Spleen (tissue), 11 donors: ENCODE measurements at regions not wholly inside any gene's neighbourhood (a gene's known extent, or its start where the extent isn't known, plus 50 kb on each side); places are given as distances from the start of the nearest gene placed in this dataset.

Source experiments
- DNase-seq: peaks from one replicate; pipeline ENCODE4 v3.0.0-alpha.2; 2020
- H3K27ac ChIP-seq, 8 donors: fragments of 200-600 bp; sonication (generic) in 7 of 8; 1 replicate in 4 of 8; 2 replicates in 4 of 8; pipeline versions ENCODE4 v1.5.0 to v1.8.0; 2016 to 2021; ENCODE audit warnings: inconsistent platforms in 4 of 8, mild to moderate bottlenecking in 4 of 8, moderate library complexity in 1 of 8
- H3K27me3 ChIP-seq, 7 donors: fragments of 200-600 bp; sonication (generic) in 6 of 7; replicated peaks in 1 of 7; 1 replicate in 4 of 7; 2 replicates in 3 of 7; pipeline versions ENCODE4 v1.5.0 to v1.8.0; 2016 to 2021; ENCODE audit warnings: inconsistent platforms in 3 of 7, mild to moderate bottlenecking in 1 of 7
- H3K36me3 ChIP-seq, 6 donors: fragments of 200-600 bp; sonication (generic) in 5 of 6; 1 replicate in 4 of 6; 2 replicates in 2 of 6; pipeline versions ENCODE4 v1.5.0 to v1.8.0; 2016 to 2021; ENCODE audit warnings: inconsistent platforms in 2 of 6
- H3K4me1 ChIP-seq, 6 donors: fragments of 200-600 bp; sonication (generic) in 5 of 6; 1 replicate in 3 of 6; 2 replicates in 3 of 6; pipeline versions ENCODE4 v1.5.0 to v1.8.0; 2016 to 2021; ENCODE audit warnings: inconsistent platforms in 3 of 6
- H3K4me3 ChIP-seq, 8 donors: fragments of 200-600 bp; sonication (generic) in 7 of 8; 1 replicate in 4 of 8; 2 replicates in 4 of 8; pipeline versions ENCODE4 v1.5.0 to v1.8.0; 2016 to 2021; ENCODE audit warnings: inconsistent platforms in 4 of 8, mild to moderate bottlenecking in 4 of 8, moderate library complexity in 2 of 8
- H3K9me3 ChIP-seq, 8 donors: fragments of 200-600 bp; sonication (generic) in 7 of 8; 1 replicate in 4 of 8; 2 replicates in 4 of 8; pipeline versions ENCODE4 v1.5.0 to v1.8.0; 2016 to 2021; ENCODE audit warnings: inconsistent platforms in 4 of 8
- POLR2A ChIP-seq, 3 donors: fragments of 450-650 bp; IDR thresholded peaks; one replicate each; pipeline ENCODE4 v1.5.1; 2017; ENCODE audit warnings: antibody characterized with exemption in 3 of 3, mild to moderate bottlenecking in 1 of 3
- POLR2AphosphoS5 ChIP-seq, 3 donors: sonication (generic); formaldehyde crosslinking; IDR thresholded peaks; one replicate each; pipeline ENCODE4 v1.5.1; 2017; ENCODE audit warnings: antibody characterized with exemption in 3 of 3
- WGBS, 5 donors: extraction: QIAGEN DNeasy Blood & Tissue Kit in 3 of 5; methylation state at CpG; one replicate each; pipeline versions ENCODE4 v1.1.5 to v1.1.7; 2013 to 2018; 5-methylcytosine and 5-hydroxymethylcytosine counted together
- intact Hi-C: fragments of 100-400 bp; cut with DNase I; formaldehyde crosslinking; loops from one replicate; pipeline ENCODE4 v1.15.0; 2023; ENCODE audit warnings: low total_unique reads
- TF ChIP-seq, protein P1 (sequence below), 11 experiments: fragments of 200-600 bp in 7 of 11; fragments of 450-650 bp in 4 of 11; sonication (generic) in 4 of 11; IDR thresholded peaks in 8 of 11; conservative IDR thresholded peaks in 3 of 11; 1 replicate in 7 of 11; 2 replicates in 4 of 11; pipeline versions ENCODE4 v1.4.0 to v1.8.0; 2016 to 2021; ENCODE audit warnings: antibody characterized with exemption in 11 of 11, inconsistent platforms in 4 of 11, mild to moderate bottlenecking in 1 of 11
- donor health status: healthy with polysubstance abuse.
- donor health status: DM: no; HTN: no; CAD: no; lungs with moderate emphysema.
- donor health status: DM: no; HTN: no; CAD: no.
- donor health status: Bipolar disorder and iron deficiency.
- donor health status: healthy.
- donor health status: DM: no; HTN: no; CAD: no.
- donor health status: DM: yes; HTN: yes; CAD: no.

DNA sequence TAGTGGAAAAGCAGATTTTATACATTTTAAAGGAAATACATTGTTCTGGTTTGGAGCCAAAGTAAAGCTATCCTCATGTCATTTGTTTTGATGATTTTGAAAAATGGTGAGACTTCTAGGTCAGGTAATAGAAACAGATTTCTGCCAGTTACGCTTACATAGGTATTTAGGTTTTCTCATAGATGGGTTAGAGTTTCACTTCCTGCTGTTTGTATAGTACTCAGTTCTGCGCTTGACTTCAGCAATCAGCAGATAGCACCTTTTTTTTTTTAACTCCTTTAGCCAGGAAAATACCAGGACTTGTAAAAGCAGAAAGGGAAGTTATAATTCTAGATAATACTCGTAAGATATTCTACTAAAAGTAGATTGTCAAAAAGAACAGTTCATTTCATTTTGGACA is 209.8 kb upstream of the POM121L12 start:
- no peak for DNase-seq
- Histone ChIP-seq H3K9me3 (peaks cover 0 to 47% (median 33%) of the 10 kb centered on the region in 8 donors), H3K27me3 (no peaks in the 10 kb centered on the region), H3K4me1 (no peaks in the 10 kb centered on the region), H3K36me3 (no peaks in the 10 kb centered on the region), H3K4me3 (no peak overlapping the region), H3K27ac (no peak overlapping the region)
- intact Hi-C loops: no loop called here
- WGBS, 5 donors: 17 to 42% (median 21%) methylated on average over 3 of the region's 3 CpGs
- no peak for TF ChIP-seq POLR2A (IDR thresholded peaks at IDR 0.05)
- no peak for TF ChIP-seq POLR2AphosphoS5 (IDR thresholded peaks at IDR 0.05)

DNA sequence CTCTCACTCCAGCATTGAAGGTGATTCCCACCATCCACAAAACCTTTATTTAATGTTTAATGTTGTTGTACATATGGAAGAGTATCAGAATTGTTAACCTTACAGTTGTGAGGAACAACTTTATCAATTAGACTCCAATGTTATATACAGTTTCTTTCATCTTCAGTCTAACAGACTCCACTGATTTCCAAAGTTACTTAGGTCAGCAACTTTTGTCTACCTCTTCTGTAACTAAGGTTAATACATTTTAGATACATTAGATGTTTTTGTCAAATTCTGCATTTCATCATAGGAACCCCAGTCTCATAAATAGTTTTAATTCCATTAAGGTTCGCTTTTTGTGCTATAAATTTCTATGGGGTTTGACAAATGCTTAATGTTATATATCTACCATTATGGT is 223.9 kb upstream of the POM121L12 start:
- H3K4me1 ChIP-seq: no peaks in the 10 kb centered on the region
- TF ChIP-seq POLR2AphosphoS5 (IDR thresholded peaks at IDR 0.05): no peak
- TF ChIP-seq POLR2A (IDR thresholded peaks at IDR 0.05): no peak
- TF ChIP-seq, protein P1, sequence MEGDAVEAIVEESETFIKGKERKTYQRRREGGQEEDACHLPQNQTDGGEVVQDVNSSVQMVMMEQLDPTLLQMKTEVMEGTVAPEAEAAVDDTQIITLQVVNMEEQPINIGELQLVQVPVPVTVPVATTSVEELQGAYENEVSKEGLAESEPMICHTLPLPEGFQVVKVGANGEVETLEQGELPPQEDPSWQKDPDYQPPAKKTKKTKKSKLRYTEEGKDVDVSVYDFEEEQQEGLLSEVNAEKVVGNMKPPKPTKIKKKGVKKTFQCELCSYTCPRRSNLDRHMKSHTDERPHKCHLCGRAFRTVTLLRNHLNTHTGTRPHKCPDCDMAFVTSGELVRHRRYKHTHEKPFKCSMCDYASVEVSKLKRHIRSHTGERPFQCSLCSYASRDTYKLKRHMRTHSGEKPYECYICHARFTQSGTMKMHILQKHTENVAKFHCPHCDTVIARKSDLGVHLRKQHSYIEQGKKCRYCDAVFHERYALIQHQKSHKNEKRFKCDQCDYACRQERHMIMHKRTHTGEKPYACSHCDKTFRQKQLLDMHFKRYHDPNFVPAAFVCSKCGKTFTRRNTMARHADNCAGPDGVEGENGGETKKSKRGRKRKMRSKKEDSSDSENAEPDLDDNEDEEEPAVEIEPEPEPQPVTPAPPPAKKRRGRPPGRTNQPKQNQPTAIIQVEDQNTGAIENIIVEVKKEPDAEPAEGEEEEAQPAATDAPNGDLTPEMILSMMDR (IDR thresholded peaks at IDR 0.05 in 8 of 11, conservative IDR thresholded peaks at IDR 0.05 in 3 of 11): no peak
- H3K4me3 ChIP-seq: no peak overlapping the region
- H3K9me3 ChIP-seq: peaks cover 0 to 49% (median 28%) of the 10 kb centered on the region in 8 donors
- H3K27ac ChIP-seq: no peak overlapping the region
- no peaks in the 10 kb centered on the region for H3K36me3 ChIP-seq
- WGBS, 5 donors: 69 to 93% (median 78%) methylated on average over 1 of the region's 1 CpG
- intact Hi-C loops: no loop called here
- no peak for DNase-seq
- no peaks in the 10 kb centered on the region for H3K27me3 ChIP-seq

DNA sequence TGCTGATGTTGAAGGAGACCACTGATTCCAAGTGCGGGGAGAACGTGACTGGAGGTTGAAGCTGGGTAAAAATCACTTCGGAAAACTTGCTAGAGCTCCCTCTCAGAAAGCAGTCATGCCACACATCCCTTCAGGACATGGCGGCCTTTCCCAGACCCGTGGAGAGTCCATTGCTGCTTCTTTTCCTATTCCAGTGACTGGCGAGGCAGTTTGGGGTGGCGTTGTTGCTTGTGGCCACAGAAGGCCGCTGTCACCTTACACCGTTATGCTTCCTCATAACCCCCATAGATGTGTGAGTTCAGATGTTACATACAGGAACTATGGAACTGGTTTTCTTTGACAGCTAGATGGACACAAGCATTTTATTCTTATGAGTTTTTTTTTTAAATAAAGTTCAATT is 235.6 kb upstream of the POM121L12 start:
- no peak for TF ChIP-seq POLR2AphosphoS5 (IDR thresholded peaks at IDR 0.05)
- TF ChIP-seq, protein P1 (IDR thresholded peaks at IDR 0.05 in 8 of 11, conservative IDR thresholded peaks at IDR 0.05 in 3 of 11): no peak
- no peak for TF ChIP-seq POLR2A (IDR thresholded peaks at IDR 0.05)
- Histone ChIP-seq H3K4me3 (no peak overlapping the region), H3K27me3 (no peaks in the 10 kb centered on the region), H3K4me1 (no peaks in the 10 kb centered on the region), H3K27ac (no peak overlapping the region), H3K9me3 (peaks cover 0 to 39% (median 7%) of the 10 kb centered on the region in 8 donors), H3K36me3 (no peaks in the 10 kb centered on the region)
- WGBS, 5 donors: 86 to 93% (median 88%) methylated on average over 9 of the region's 9 CpGs
- DNase-seq: no peak
- intact Hi-C loops: no loop called here

DNA sequence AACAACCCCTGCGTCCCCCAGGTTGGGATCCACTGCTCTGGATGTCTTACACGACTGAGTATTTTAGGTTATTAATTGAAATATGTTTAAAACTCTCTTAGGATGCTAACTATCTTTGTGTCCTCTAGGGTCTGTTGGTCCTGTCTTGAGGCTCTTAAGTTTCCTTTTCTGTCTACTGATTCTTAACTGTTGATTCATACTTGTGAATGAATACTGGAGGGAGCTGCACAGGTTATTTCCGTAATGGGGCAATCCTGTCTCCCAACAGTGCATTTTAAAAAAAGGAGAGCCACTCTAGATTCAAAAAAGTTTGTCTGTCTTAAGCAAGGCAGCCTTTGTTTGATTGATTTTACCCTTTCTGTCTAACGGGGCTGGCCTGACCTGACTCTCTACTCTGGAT is 237.6 kb upstream of the POM121L12 start:
- DNase-seq: no peak
- Histone ChIP-seq H3K27me3 (no peaks in the 10 kb centered on the region), H3K9me3 (peaks cover 0 to 27% (median 7%) of the 10 kb centered on the region in 8 donors), H3K36me3 (no peaks in the 10 kb centered on the region), H3K4me3 (no peak overlapping the region), H3K27ac (no peak overlapping the region), H3K4me1 (no peaks in the 10 kb centered on the region)
- TF ChIP-seq, protein P1 (IDR thresholded peaks at IDR 0.05 in 8 of 11, conservative IDR thresholded peaks at IDR 0.05 in 3 of 11): no peak
- intact Hi-C loops: no loop called here
- WGBS, 5 donors: 62 to 75% (median 74%) methylated on average over 4 of the region's 4 CpGs

DNA sequence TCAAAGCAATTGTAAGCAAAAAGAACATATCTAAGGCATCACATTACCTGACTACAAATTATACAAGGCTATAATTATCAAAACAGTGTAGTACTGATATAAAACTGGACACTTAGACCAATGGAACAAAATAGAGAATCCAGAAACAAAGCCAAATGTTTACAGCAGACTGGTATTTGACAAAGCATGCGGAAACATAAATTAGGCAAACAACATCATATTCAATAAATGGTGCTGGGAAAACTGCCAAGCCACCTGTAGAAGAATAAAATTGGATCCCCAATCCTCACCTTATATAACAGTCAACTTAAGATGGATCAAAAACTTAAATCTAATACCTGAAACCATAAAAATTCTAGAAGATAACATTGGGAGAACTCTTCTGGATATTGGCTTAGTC is 240.8 kb upstream of the POM121L12 start:
- DNase-seq: no peak
- Histone ChIP-seq H3K27me3 (no peaks in the 10 kb centered on the region), H3K4me3 (no peak overlapping the region), H3K4me1 (no peaks in the 10 kb centered on the region), H3K9me3 (peaks cover 0 to 29% (median 5%) of the 10 kb centered on the region in 8 donors), H3K36me3 (no peaks in the 10 kb centered on the region), H3K27ac (no peak overlapping the region)
- 89 to 94% (median 93%) methylated on average over 1 of the region's 1 CpG for WGBS, 5 donors
- intact Hi-C loops: no loop called here
- TF ChIP-seq, protein P1 (IDR thresholded peaks at IDR 0.05 in 8 of 11, conservative IDR thresholded peaks at IDR 0.05 in 3 of 11): no peak
- TF ChIP-seq POLR2AphosphoS5 (IDR thresholded peaks at IDR 0.05) (no peak), POLR2A (IDR thresholded peaks at IDR 0.05) (no peak)
